Left ventricle myocardium inferior (tissue), 1 donor: ENCODE measurements at regions not wholly inside any gene's neighbourhood (a gene's known extent, or its start where the extent isn't known, plus 50 kb on each side); places are given as distances from the start of the nearest gene placed in this dataset.

Experiments
- DNase-seq: peaks from one replicate; pipeline ENCODE4 v3.0.0-alpha.2; 2020
- H3K27ac ChIP-seq: fragments of 200-600 bp; replicated peaks from 2 replicates; pipeline ENCODE4 v1.8.0; 2021
- H3K27me3 ChIP-seq: fragments of 200-600 bp; 2 replicates; pipeline ENCODE4 v1.8.0; 2021; ENCODE audit warnings: low read depth
- H3K36me3 ChIP-seq: fragments of 200-600 bp; 2 replicates; pipeline ENCODE4 v1.8.0; 2021
- H3K4me1 ChIP-seq: fragments of 200-600 bp; 2 replicates; pipeline ENCODE4 v1.8.0; 2021
- H3K4me3 ChIP-seq: fragments of 200-600 bp; 2 replicates; pipeline ENCODE4 v1.8.0; 2021; ENCODE audit warnings: mild to moderate bottlenecking, moderate library complexity
- H3K9me3 ChIP-seq: fragments of 200-600 bp; replicated peaks from 2 replicates; pipeline ENCODE4 v1.8.0; 2021
- CTCF ChIP-seq: fragments of 200-600 bp; IDR thresholded peaks from 2 replicates; pipeline ENCODE4 v1.8.0; 2021; ENCODE audit warnings: antibody characterized with exemption, mild to moderate bottlenecking, borderline replicate concordance
- intact Hi-C: fragments of 100-400 bp; cut with micrococcal nuclease; formaldehyde crosslinking; loops from one replicate; pipeline ENCODE4 v1.11.0; 2022
- donor health status: DM: no; HTN: yes; CAD: no; lungs with severe emphysema.

DNA sequence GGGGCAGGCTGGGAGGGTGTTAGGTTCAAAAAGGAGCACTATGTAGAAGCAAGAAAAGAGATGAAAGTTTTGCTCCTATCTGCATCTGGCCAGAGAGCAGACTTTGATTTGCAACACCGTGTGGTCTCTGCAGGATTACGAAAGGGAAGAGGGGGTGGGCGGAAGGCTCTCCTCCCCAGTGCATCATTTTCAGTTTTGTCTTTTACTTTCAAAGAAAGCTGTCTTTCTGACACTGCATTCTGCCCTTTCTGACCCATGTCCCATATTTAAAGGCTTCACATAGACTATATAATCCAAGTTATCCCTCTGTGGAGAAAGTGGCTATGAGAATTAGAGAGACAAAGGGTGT, 126.5 kb downstream of the RHOU start:
- DNase-seq, result no peak
- no peaks in the 10 kb centered on the region for H3K4me1 ChIP-seq
- no peaks in the 10 kb centered on the region for H3K36me3 ChIP-seq
- H3K9me3 ChIP-seq, result no peaks in the 10 kb centered on the region
- H3K4me3 ChIP-seq, result no peak overlapping the region
- H3K27me3 ChIP-seq, result peaks cover 45% of the 10 kb centered on the region
- intact Hi-C loops, result no loop called here
- TF ChIP-seq CTCF, result no peak
- H3K27ac ChIP-seq, result no peak overlapping the region

DNA sequence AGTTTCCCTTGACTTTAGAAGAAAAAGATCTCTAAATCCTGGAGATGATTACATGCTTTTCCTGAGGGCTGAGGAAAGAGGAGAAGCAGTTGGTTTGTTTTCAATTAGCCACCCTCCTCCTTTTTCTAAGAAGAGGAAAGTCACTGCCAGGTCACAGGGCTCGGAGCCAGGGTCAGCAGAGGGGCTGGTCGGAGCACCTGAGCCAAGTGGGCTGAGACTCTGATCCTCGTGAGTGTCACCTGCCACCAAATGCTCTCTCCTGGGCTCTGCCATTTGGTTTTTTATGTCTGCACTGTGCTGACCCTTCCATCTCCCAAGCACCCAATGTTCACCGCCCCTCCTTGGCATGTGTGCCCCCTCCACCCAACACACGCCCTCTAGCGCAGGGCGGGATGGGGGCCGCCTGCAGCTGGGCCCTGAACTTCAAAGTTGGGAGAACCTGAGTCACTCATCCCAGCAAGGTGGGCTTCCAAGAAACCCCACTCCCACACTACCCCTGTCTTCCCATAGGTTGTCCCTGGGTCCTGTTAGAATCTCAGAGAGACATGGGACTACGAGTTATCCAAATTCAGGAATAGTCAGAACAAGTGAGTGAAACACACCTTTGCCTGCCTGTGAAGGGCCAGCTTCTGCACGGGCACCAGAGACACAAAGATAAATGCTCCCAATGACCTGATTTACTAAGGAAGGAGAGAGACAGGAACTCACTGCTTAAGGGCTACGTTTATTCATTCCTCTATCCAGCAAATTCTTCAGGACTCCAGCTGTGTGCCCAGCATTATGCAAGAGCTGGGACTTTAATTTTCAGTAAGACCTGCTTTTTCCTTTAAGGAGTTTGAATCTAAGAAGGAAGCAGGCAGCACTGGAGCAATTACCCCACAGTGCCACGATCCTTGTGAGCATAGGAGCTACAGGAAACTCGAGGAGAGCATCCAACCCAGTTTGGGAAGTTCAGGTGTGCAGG, 127.5 kb downstream of the RHOU start:
- no peaks in the 10 kb centered on the region for H3K4me1 ChIP-seq
- intact Hi-C loops, result no loop called here
- TF ChIP-seq CTCF, result no peak

GRCh38 chr1:228863776-228864175, 128.5 kb downstream of the RHOU start:
- H3K27me3 ChIP-seq, result peaks cover 40% of the 10 kb centered on the region
- intact Hi-C loops, result no loop called here
- H3K9me3 ChIP-seq, result no peaks in the 10 kb centered on the region
- H3K27ac ChIP-seq, result no peak overlapping the region
- H3K4me1 ChIP-seq, result no peaks in the 10 kb centered on the region
- H3K4me3 ChIP-seq, result no peak overlapping the region
- DNase-seq, result no peak
- no peaks in the 10 kb centered on the region for H3K36me3 ChIP-seq
- TF ChIP-seq CTCF, result no peak

More for the DNA sequence above, 127.5 kb downstream of the RHOU start:
- DNase-seq, result no peak
- H3K27me3 ChIP-seq, result peaks cover 45% of the 10 kb centered on the region
- H3K4me3 ChIP-seq, result no peak overlapping the region
- no peak overlapping the region for H3K27ac ChIP-seq
- no peaks in the 10 kb centered on the region for H3K36me3 ChIP-seq
- H3K9me3 ChIP-seq, result no peaks in the 10 kb centered on the region

DNA sequence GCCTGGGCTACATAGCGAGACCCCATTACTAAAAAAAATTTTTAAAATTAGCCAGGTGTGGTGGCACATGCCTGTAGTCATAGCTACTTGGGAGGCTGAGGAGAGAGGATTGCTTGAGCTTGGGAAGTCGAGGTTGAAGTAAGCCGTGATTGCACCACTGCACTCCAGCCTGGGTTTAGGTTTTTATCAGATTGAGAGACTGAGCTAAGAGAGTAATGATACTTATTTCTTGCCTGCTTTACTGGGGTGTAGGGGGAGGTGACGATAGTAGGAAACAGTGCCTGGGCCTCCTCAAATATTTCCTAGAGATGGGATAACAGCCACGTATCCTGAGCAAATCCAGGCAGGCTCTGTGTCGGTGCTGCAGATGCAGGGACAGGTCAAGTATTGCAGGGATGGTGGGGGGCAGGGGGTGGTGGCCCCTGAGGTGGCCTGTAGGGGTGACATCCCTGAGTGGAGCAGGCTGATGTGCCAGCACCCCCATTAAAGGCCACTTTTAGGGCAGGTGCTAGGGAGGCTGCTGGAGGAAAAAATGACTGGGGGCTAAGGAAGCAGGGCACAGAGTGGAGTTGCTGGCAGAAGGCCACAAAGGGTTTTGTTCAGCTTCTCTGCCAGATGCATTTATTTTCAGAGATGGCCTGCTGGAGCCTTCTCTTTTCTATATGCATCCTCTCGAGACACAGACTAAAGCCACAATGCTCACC, 130.5 kb downstream of the RHOU start:
- Histone ChIP-seq H3K9me3 (no peaks in the 10 kb centered on the region), H3K4me1 (no peaks in the 10 kb centered on the region), H3K36me3 (no peaks in the 10 kb centered on the region), H3K27ac (no peak overlapping the region), H3K27me3 (peaks cover 43% of the 10 kb centered on the region), H3K4me3 (no peak overlapping the region)
- intact Hi-C loops, result no loop called here
- TF ChIP-seq CTCF, result no peak
- DNase-seq, result no peak

- peaks cover 36% of the 10 kb centered on the region for H3K27me3 ChIP-seq
- TF ChIP-seq CTCF, result no peak
- no peaks in the 10 kb centered on the region for H3K4me1 ChIP-seq
- intact Hi-C loops, result no loop called here
- H3K4me3 ChIP-seq, result no peak overlapping the region
- no peak for DNase-seq
- H3K36me3 ChIP-seq, result no peaks in the 10 kb centered on the region
- H3K27ac ChIP-seq, result no peak overlapping the region
- no peaks in the 10 kb centered on the region for H3K9me3 ChIP-seq
Measured at GRCh38 chr1:228866468-228866867, 131.2 kb downstream of the RHOU start.
